ENCODE measurements at regions not wholly inside any gene's neighbourhood (a gene's known extent, or its start where the extent isn't known, plus 50 kb on each side); places are given as distances from the start of the nearest gene placed in this dataset.

DNA sequence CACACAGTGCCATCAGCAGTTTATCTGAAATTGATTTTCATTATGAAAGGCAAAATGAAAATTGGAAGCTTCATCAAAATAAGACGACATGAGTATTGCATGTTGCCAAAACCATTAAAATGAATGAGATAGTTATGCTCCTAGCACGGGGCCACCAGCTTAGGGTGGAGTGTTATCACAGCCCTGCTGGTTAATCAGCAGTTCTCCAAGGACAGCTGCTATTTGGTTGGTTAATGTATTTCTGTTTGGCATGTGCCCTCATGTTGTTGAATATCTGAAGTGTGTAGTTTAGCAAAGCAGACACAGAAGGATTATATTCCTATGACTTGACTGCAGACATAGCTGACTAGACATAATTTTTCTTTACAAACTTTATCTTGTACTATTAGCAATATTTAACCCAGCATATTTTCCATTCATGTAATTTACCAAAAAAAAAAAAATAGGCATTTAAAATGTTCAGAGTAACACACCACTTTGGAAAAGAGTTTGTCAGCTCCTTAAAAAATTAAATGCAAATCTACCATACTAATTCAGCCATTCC, 98.6 kb upstream of the PIK3R1 start:
- ChIA-PET CTCF (no interaction called here), POLR2A (no interaction called here)
- TF ChIP-seq, protein P1, sequence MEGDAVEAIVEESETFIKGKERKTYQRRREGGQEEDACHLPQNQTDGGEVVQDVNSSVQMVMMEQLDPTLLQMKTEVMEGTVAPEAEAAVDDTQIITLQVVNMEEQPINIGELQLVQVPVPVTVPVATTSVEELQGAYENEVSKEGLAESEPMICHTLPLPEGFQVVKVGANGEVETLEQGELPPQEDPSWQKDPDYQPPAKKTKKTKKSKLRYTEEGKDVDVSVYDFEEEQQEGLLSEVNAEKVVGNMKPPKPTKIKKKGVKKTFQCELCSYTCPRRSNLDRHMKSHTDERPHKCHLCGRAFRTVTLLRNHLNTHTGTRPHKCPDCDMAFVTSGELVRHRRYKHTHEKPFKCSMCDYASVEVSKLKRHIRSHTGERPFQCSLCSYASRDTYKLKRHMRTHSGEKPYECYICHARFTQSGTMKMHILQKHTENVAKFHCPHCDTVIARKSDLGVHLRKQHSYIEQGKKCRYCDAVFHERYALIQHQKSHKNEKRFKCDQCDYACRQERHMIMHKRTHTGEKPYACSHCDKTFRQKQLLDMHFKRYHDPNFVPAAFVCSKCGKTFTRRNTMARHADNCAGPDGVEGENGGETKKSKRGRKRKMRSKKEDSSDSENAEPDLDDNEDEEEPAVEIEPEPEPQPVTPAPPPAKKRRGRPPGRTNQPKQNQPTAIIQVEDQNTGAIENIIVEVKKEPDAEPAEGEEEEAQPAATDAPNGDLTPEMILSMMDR (IDR thresholded peaks at IDR 0.05) = no peak
- no peak overlapping the region for H3K27ac ChIP-seq (ENCODE audit: low read depth in 1 of 2, low read length in 2 of 2)
- H3K9me3 Mint-ChIP-seq = no peaks in the 10 kb centered on the region
- H3K4me1 ChIP-seq (ENCODE audit: insufficient read depth, low read length) = peaks cover 2% of the 10 kb centered on the region
- H3K27ac Mint-ChIP-seq = no peak overlapping the region
- H3K4me1 Mint-ChIP-seq (ENCODE audit: low read depth) = peaks cover 20% of the 10 kb centered on the region
- no peaks in the 10 kb centered on the region for H3K36me3 ChIP-seq (ENCODE audit: insufficient read depth, low read length)
- no peak overlapping the region for H3K4me3 ChIP-seq (ENCODE audit: low read length)
- no peaks in the 10 kb centered on the region for H3K9me3 ChIP-seq (ENCODE audit: control insufficient read depth in 1 of 2, insufficient read depth in 1 of 2, low read length in 2 of 2)
- ATAC-seq (ENCODE audit: poor library complexity) = no peak
- no peaks in the 10 kb centered on the region for H3K27me3 ChIP-seq (ENCODE audit: control insufficient read depth in 1 of 2, insufficient read depth in 2 of 2, low read length in 2 of 2)
- no peak for DNase-seq
- intact Hi-C loops (cut with DNase I, micrococcal nuclease) = no loop called here
- peaks cover 5% of the 10 kb centered on the region for H3K27me3 Mint-ChIP-seq
- no peak overlapping the region for H3K4me3 Mint-ChIP-seq
- no peaks in the 10 kb centered on the region for H3K36me3 Mint-ChIP-seq (ENCODE audit: low read depth)

DNA sequence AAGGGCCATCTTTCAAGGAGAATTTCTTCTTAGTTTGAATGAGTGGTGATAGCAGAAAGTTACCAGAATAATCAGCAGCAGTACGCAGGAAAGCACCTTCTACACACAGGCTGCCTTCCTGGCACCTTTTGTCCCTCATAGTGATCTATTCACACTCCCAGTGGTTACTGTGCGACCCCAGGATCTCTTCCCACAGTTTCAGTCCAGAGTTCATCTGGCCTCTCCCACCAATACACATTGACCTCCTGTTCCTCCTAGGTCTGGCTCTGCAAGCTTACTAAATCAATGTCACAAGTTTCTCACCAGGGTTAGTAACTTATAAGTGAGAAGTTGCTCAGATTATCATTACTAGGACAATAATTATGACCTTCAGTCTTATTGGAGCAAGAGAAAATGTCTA, 99.1 kb upstream of the PIK3R1 start:
- ChIA-PET POLR2A (no interaction called here), CTCF (no interaction called here)
- no peaks in the 10 kb centered on the region for H3K9me3 Mint-ChIP-seq
- Histone ChIP-seq H3K4me3 (ENCODE audit: low read length) (no peak overlapping the region), H3K36me3 (ENCODE audit: insufficient read depth, low read length) (no peaks in the 10 kb centered on the region), H3K4me1 (ENCODE audit: insufficient read depth, low read length) (no peaks in the 10 kb centered on the region), H3K9me3 (ENCODE audit: control insufficient read depth in 1 of 2, insufficient read depth in 1 of 2, low read length in 2 of 2) (no peaks in the 10 kb centered on the region), H3K27me3 (ENCODE audit: control insufficient read depth in 1 of 2, insufficient read depth in 2 of 2, low read length in 2 of 2) (no peaks in the 10 kb centered on the region), H3K27ac (ENCODE audit: low read depth in 1 of 2, low read length in 2 of 2) (no peak overlapping the region)
- H3K4me3 Mint-ChIP-seq = no peak overlapping the region
- H3K36me3 Mint-ChIP-seq (ENCODE audit: low read depth) = no peaks in the 10 kb centered on the region
- TF ChIP-seq, protein P1 (IDR thresholded peaks at IDR 0.05) = no peak
- H3K27ac Mint-ChIP-seq = no peak overlapping the region
- H3K27me3 Mint-ChIP-seq = peaks cover 5% of the 10 kb centered on the region
- intact Hi-C loops (cut with DNase I, micrococcal nuclease) = no loop called here
- DNase-seq = no peak
- ATAC-seq (ENCODE audit: poor library complexity) = no peak
- H3K4me1 Mint-ChIP-seq (ENCODE audit: low read depth) = peaks cover 15% of the 10 kb centered on the region

DNA sequence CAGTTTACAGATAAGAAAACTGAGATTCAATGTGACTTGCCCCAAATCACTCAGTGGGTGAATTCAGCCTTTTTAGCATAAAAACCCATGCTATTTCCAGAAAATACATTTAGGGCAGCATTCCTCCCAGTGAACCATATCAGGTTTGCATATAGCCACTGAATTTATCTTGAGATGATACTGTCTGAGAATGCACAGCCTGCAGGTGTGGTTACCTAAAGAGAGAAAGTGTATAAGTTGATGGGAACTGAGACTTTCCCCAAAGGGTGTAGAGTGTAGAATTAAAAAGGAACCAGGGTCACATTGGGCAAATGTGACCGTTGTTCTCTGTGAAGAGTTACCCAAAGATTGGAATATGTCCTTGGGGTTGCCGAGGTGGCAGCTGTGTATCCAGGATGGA, 100.0 kb upstream of the PIK3R1 start:
- H3K27ac ChIP-seq (ENCODE audit: low read depth in 1 of 2, low read length in 2 of 2) = no peak overlapping the region
- ChIA-PET CTCF (no interaction called here), POLR2A (no interaction called here)
- ATAC-seq (ENCODE audit: poor library complexity) = no peak
- no peaks in the 10 kb centered on the region for H3K36me3 ChIP-seq (ENCODE audit: insufficient read depth, low read length)
- Mint-ChIP-seq H3K27ac (no peak overlapping the region), H3K9me3 (no peaks in the 10 kb centered on the region), H3K27me3 (peaks cover 5% of the 10 kb centered on the region), H3K4me1 (ENCODE audit: low read depth) (peaks cover 10% of the 10 kb centered on the region), H3K4me3 (no peak overlapping the region), H3K36me3 (ENCODE audit: low read depth) (no peaks in the 10 kb centered on the region)
- no peak for DNase-seq
- no peaks in the 10 kb centered on the region for H3K27me3 ChIP-seq (ENCODE audit: control insufficient read depth in 1 of 2, insufficient read depth in 2 of 2, low read length in 2 of 2)
- TF ChIP-seq, protein P1 (IDR thresholded peaks at IDR 0.05) = no peak
- H3K4me3 ChIP-seq (ENCODE audit: low read length) = no peak overlapping the region
- intact Hi-C loops (cut with DNase I, micrococcal nuclease) = no loop called here
- H3K9me3 ChIP-seq (ENCODE audit: control insufficient read depth in 1 of 2, insufficient read depth in 1 of 2, low read length in 2 of 2) = no peaks in the 10 kb centered on the region
- H3K4me1 ChIP-seq (ENCODE audit: insufficient read depth, low read length) = no peaks in the 10 kb centered on the region

Measured in CD4-positive, alpha-beta T cell (primary cell).